GM19351 (cell line): ENCODE measurements at regions not wholly inside any gene's neighbourhood (a gene's known extent, or its start where the extent isn't known, plus 50 kb on each side); places are given as distances from the start of the nearest gene placed in this dataset.

Experiments used
- ATAC-seq: cut with Tn5 transposase; IDR thresholded peaks from one replicate; pipeline ENCODE4 v1.9.1; 2021; ENCODE audit warnings: mild to moderate bottlenecking, moderate library complexity; ENCODE audit not compliant: unreplicated experiment

DNA sequence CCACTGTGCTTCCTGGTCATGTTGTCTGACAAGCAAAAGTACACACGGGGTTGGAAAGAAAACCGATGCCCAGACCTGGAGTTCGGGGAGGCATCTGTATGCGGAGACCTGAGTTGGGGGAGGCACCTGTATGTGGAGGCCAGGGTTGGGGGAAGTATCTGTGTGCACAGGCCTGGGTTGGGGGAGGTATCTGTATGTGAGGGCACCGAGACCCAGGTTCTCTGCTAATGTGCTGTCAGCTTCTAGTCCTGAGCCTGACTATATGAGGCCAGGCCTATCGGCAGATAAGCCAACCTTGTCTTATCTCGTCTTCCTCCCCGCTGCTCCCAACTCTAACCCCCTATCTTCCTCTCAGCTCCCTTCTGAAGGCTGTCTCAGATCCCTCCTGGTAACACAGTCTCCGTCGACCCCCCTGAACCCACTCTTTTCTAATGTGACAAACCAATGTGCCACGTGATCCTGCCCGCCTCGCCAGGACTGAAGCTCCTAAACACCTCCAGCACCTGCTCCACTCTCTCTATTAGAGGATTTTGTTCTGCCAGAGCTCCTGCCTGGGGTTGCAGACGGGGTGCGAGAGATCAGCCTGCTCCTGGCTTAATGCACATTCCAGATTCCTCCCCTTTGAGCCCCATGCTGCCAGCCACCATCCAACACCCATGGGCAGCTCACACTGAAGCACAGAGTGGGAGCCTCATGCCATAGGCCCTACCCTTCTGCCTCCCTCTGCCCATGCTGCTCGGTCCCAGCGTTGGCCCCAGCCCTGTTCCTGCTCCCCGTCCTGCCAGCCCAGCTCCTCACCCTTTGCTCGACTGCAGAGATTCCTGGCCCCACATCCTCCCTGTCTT is 188.4 kb downstream of the SH3BP4 start:
- ATAC-seq = no peak

DNA sequence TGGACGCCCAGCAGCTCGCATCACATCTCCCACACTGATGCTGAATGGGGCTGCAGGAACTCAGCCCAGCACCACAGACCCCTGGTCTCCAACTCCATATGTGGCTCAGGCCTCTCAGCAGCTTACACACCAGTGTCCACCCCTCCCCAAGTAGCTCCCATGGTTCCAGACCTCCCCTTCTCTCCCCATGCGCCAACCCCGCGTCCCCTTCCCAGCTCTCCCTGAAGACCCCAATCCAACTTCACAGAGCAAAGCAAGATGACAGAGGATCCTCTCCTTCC is 188.9 kb downstream of the SH3BP4 start:
- no peak for ATAC-seq

GRCh38 chr2:235141411-235142128 is 189.8 kb downstream of the SH3BP4 start:
- ATAC-seq = no peak

DNA sequence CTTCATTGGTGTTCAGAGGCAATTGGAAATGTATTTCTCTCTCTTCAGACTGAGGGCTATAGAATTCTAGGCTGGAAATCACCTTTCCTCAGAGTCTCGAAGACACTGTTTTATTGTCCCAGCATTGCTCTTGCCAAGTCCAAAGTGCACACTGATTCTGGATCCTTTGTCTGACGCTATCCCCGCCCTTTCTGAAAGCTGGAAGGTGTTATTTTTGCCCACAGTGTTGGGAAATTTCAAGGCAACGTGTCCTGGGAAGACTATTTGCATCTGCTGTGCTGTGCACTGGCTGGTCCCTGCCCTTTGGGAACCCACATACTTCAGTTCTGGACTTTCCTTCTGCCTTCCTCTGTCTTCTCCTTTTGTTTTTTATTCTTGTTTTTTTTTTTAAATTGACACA is 190.8 kb downstream of the SH3BP4 start:
- no peak for ATAC-seq

DNA sequence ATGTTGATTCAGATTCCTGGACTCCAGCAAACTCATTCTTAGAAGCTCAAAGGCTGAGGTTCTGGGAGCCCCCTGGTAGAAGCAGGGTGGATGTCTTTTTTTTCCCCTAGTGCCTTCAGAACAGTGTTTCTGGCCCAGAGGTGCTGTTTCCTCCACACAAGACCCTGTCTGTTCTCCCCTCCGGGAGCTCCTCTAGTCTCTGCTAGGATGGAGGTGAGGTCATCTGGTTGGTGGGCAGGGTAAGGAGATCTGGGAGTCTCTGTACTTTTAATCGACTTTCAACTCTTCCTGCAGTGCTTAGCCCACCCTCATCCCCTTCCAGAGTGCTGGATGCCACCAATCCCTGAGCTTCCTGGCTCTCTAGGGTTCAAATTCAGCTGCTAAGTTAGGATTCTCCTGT is 192.0 kb downstream of the SH3BP4 start:
- ATAC-seq = no peak

DNA sequence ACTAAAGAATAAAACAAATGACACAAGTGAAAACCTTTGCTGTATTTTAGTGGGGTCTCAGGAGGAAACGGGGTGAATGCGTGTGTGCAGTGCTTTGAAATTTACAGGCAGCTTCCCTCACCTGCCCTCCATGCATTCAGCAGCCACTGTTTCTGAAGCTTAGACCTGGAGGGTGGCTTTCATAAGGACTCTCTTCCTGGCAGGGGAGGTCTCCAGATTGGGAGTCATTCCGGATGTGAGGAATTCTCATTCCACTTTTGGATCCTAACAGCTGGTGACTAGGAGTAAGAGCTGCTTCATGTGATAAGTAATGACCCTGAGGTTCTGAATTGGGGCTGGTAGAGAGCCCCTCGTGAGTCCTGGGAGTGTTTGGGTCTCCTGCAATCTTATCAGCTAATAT is 192.5 kb downstream of the SH3BP4 start:
- ATAC-seq = no peak

- no peak for ATAC-seq
Measured at GRCh38 chr2:235146206-235146605, 194.4 kb downstream of the SH3BP4 start.

GRCh38 chr2:235146871-235147565 is 195.2 kb downstream of the SH3BP4 start:
- ATAC-seq = no peak

DNA sequence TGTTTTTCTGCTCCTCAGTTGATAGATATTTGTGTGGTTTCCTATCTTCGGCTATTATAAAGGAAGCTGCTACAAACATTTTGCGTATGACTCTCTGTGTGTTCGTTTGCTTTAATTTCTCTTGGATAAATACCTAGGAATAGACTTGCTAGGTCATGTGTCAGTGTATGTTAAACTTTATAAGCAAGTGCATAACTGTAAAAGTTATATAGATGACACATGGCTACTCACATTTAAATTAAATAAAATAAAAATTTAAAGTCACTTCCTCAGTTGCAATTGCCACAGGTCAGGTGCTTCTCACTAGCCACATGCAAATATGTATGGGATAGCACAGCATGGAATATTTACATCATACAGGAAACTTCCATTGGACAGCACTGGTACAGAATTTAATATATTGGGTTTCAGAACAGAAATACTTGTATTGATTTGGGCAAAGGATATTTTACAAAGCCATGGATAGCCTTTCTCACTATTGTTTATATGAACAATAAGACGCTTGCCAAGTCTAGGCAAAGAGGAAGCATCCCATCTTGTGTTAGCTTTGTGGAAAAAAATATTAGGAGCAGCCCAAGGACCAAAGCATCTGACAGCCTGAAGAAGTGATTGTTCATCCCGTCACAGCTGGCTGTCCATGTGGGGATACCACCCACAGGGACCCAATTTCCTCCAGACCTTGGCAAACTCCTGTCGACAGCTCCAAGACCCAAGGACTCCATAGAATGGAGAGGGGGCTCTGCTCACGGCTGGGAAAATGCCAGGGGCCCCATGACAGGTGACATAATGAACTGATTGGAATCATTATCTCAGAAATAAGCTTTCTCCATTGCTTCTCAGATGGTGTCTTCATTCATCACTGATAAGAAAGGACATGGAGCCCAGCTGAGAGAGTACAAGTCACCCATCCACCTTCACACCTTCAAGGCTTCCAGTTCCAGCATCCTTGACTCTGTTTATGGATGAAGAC is 196.7 kb downstream of the SH3BP4 start:
- ATAC-seq = no peak

DNA sequence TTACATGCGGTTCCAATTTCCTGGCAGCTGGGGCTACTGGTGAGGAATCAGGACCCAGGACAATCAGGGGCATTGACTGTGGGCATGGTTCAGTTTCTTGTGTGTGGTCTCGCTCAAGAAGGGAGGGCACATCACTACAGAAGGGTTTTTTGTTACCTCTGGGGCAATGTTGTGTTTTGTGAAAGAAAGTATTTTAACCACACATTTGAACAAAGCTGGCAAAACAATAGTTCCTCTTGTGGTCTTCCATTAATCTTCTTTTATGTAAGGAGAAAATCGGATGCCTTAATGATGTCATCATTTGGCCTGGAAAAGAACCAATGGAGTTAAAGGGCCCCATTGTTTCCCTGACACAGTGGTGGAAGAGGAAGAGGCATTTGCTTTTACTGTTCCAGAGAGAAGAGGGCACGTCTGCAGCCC is 197.4 kb downstream of the SH3BP4 start:
- ATAC-seq = no peak

GRCh38 chr2:235149736-235150135 is 197.9 kb downstream of the SH3BP4 start:
- no peak for ATAC-seq

- no peak for ATAC-seq
Measured at GRCh38 chr2:235151152-235151551, 199.3 kb downstream of the SH3BP4 start.

DNA sequence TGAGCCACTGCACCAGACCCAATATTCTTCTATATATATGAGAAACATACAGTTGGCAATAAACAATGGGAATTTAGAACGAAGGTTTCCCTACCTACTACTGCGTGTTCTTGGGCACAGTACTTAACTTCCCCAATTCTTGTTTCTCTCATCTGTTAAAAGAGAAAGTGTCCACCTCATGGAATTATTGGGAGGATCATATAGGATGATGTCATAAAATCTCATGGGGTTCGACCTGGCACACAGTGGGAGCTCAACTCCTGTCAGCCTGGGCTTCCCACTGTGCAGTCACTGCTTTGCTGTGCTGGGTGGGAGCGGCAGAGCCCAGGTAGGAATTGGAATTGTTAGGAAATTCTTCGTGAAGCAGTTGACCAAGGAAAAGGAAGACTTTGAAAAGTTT is 203.3 kb downstream of the SH3BP4 start:
- ATAC-seq = no peak

GRCh38 chr2:235156055-235156454 is 204.2 kb downstream of the SH3BP4 start:
- no peak for ATAC-seq

GRCh38 chr2:235157746-235158482 is 206.1 kb downstream of the SH3BP4 start:
- ATAC-seq = no peak

DNA sequence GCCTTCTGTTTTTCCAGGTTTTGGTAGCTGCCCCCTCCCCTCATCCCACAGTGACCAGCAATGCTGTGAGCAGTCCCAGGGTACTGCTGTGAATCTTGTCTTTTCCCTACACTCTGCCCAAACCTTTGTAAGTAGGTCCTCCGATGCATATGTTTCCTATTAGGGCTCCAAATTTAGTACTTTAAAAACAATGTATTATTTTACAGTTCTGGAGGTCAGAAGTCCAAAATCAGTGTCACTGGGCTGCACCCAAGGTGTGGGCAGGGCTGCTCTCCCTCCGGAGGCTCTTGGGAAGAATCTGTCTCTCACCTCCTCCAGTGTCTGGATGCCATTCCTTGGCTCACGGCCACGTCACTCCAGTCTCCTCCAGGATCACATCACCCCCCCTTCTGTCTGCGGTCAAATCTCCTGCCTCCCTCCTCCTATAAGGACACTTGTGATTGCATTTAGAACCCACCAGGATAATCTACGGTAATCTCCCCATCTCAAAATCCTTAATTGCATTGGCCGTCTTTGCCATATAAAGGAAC is 208.5 kb downstream of the SH3BP4 start:
- ATAC-seq = no peak

DNA sequence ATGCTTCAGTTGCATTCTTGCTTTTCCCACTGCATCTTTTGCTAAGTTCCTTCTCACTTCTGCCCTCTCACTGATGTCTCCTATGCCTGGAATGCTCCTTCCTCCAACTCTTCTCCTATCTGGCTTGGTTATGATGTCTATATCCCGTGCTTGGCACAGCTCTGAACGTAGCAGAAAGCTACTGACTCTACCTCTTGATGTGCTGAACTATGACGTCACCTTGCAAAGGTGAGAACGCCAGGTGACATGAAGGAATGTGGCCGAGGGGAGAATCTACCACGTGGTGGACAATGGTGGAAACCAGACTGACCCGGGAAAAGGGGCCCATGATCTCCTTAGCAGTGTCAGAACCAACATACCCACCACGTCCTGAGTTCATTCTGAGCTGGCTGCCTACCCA is 209.7 kb downstream of the SH3BP4 start:
- ATAC-seq = no peak

- ATAC-seq = no peak
Measured at GRCh38 chr2:235162082-235162836, 210.4 kb downstream of the SH3BP4 start.

GRCh38 chr2:235162837-235163197 is 211.0 kb downstream of the SH3BP4 start:
- ATAC-seq = no peak
